Suprapubic skin (tissue), 4 donors: ENCODE measurements at regions not wholly inside any gene's neighbourhood (a gene's known extent, or its start where the extent isn't known, plus 50 kb on each side); places are given as distances from the start of the nearest gene placed in this dataset.

Experiments used
- POLR2A ChIP-seq, 2 donors: fragments of 450-650 bp; IDR thresholded peaks; one replicate each; pipeline ENCODE4 v1.6.1; 2017; ENCODE audit warnings: antibody characterized with exemption in 2 of 2, mild to moderate bottlenecking in 2 of 2, moderate library complexity in 2 of 2
- POLR2AphosphoS5 ChIP-seq, 3 donors: sonication (generic); formaldehyde crosslinking; IDR thresholded peaks; one replicate each; pipeline ENCODE4 v1.6.1; 2017; ENCODE audit warnings: antibody characterized with exemption in 3 of 3
- TF ChIP-seq, protein P1 (sequence below), 2 donors: fragments of 200-600 bp in 1 of 2; fragments of 450-650 bp in 1 of 2; sonication (generic) in 1 of 2; IDR thresholded peaks; one replicate each; pipeline ENCODE4 v1.5.1; 2016 to 2019; ENCODE audit warnings: antibody characterized with exemption in 2 of 2, mild to moderate bottlenecking in 1 of 2, moderate library complexity in 1 of 2

GRCh38 chr6:131436358-131436757 lies 136.7 kb upstream of the ARG1 start:
- TF ChIP-seq, protein P1, sequence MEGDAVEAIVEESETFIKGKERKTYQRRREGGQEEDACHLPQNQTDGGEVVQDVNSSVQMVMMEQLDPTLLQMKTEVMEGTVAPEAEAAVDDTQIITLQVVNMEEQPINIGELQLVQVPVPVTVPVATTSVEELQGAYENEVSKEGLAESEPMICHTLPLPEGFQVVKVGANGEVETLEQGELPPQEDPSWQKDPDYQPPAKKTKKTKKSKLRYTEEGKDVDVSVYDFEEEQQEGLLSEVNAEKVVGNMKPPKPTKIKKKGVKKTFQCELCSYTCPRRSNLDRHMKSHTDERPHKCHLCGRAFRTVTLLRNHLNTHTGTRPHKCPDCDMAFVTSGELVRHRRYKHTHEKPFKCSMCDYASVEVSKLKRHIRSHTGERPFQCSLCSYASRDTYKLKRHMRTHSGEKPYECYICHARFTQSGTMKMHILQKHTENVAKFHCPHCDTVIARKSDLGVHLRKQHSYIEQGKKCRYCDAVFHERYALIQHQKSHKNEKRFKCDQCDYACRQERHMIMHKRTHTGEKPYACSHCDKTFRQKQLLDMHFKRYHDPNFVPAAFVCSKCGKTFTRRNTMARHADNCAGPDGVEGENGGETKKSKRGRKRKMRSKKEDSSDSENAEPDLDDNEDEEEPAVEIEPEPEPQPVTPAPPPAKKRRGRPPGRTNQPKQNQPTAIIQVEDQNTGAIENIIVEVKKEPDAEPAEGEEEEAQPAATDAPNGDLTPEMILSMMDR (IDR thresholded peaks at IDR 0.05): no peak
- no peak for TF ChIP-seq POLR2AphosphoS5 (IDR thresholded peaks at IDR 0.05)
- no peak for TF ChIP-seq POLR2A (IDR thresholded peaks at IDR 0.05)
